ENCODE measurements at regions not wholly inside any gene's neighbourhood (a gene's known extent, or its start where the extent isn't known, plus 50 kb on each side); places are given as distances from the start of the nearest gene placed in this dataset.

DNA sequence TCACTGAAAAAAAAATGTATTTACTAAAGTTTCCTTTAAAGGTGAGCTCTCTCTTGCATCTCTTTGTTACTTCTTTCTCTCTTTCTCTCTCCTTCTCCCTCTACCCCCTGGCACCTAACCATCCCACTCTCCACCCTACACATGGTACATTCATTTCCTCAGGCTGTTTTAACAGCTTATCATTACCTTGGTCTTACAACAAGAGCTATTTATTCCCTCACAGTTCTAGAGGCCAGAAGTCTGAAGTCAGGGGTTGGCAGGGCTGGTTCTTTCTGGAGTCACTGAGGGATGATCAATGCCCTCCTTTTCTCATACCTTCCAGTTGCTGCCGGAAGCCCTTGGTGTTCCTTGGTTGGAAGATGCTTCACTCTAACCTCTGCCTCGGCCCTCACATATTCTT is 91.1 kb upstream of the DSCAM start:
- no peak overlapping the region for H3K4me3 ChIP-seq (ENCODE audit: insufficient read depth, low read depth, low read length)
- Mint-ChIP-seq H3K27ac (ENCODE audit: unreplicated experiment) (no peak overlapping the region), H3K4me1 (ENCODE audit: low read depth, unreplicated experiment) (peaks cover 3% of the 10 kb centered on the region), H3K9me3 (ENCODE audit: unreplicated experiment) (peaks cover 8% of the 10 kb centered on the region), H3K4me3 (ENCODE audit: unreplicated experiment) (no peak overlapping the region), H3K36me3 (ENCODE audit: low read depth, unreplicated experiment) (no peaks in the 10 kb centered on the region), H3K27me3 (ENCODE audit: low read depth, unreplicated experiment) (no peaks in the 10 kb centered on the region)
- no peak overlapping the region for H3K4me2 ChIP-seq (ENCODE audit: low read length)
- TF ChIP-seq EZH2 (IDR thresholded peaks at IDR 0.05; ENCODE audit: insufficient read depth, low read length), result no peak
- TF ChIP-seq, protein P1, sequence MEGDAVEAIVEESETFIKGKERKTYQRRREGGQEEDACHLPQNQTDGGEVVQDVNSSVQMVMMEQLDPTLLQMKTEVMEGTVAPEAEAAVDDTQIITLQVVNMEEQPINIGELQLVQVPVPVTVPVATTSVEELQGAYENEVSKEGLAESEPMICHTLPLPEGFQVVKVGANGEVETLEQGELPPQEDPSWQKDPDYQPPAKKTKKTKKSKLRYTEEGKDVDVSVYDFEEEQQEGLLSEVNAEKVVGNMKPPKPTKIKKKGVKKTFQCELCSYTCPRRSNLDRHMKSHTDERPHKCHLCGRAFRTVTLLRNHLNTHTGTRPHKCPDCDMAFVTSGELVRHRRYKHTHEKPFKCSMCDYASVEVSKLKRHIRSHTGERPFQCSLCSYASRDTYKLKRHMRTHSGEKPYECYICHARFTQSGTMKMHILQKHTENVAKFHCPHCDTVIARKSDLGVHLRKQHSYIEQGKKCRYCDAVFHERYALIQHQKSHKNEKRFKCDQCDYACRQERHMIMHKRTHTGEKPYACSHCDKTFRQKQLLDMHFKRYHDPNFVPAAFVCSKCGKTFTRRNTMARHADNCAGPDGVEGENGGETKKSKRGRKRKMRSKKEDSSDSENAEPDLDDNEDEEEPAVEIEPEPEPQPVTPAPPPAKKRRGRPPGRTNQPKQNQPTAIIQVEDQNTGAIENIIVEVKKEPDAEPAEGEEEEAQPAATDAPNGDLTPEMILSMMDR (IDR thresholded peaks at IDR 0.05; ENCODE audit: insufficient read depth, low read depth, low read length), result no peak
- H3K79me2 ChIP-seq (ENCODE audit: insufficient read depth, low read length), result no peaks in the 10 kb centered on the region
- no peaks in the 10 kb centered on the region for H4K20me1 ChIP-seq (ENCODE audit: insufficient read depth, low read length)
- H3K9me3 ChIP-seq (ENCODE audit: insufficient read depth, low read depth, low read length), result peaks cover 2% of the 10 kb centered on the region
- H3K36me3 ChIP-seq (ENCODE audit: insufficient read depth, low read length), result no peaks in the 10 kb centered on the region
- H2AFZ ChIP-seq (ENCODE audit: low read depth, low read length), result no peak overlapping the region
- FAIRE-seq (no peak), DNase-seq (ENCODE audit: low read depth) (no peak)
- H3K4me1 ChIP-seq (ENCODE audit: insufficient read depth, low read length), result no peaks in the 10 kb centered on the region
- H3K27ac ChIP-seq (ENCODE audit: low read depth, low read length), result no peak overlapping the region
- no peak overlapping the region for H3K9ac ChIP-seq (ENCODE audit: low read length)
- no peaks in the 10 kb centered on the region for H3K27me3 ChIP-seq (ENCODE audit: insufficient read depth, low read length)

DNA sequence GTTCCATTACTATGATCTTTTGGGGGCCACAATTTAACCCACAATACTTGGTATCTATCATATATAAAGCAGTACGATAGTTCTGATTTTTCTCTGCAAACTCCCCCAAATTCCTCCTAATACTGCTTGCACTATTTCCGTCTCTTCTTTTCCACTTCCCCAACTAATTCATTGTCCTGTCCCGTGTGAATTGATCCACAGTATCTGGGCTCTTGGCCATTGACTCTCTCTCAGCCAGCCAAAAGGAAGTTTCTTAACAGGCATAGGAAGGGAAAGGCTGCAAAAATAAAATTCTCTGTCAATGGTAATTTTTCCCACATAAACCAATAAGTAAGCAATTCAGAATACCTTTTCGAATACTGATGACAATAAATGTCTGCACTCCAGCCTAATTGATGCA is 91.7 kb upstream of the DSCAM start:
- no peak overlapping the region for H3K4me2 ChIP-seq (ENCODE audit: low read length)
- no peaks in the 10 kb centered on the region for H3K27me3 ChIP-seq (ENCODE audit: insufficient read depth, low read length)
- H3K36me3 ChIP-seq (ENCODE audit: insufficient read depth, low read length), result no peaks in the 10 kb centered on the region
- DNase-seq (ENCODE audit: low read depth), result no peak
- Mint-ChIP-seq H3K27ac (ENCODE audit: unreplicated experiment) (no peak overlapping the region), H3K4me1 (ENCODE audit: low read depth, unreplicated experiment) (peaks cover 3% of the 10 kb centered on the region), H3K36me3 (ENCODE audit: low read depth, unreplicated experiment) (no peaks in the 10 kb centered on the region), H3K4me3 (ENCODE audit: unreplicated experiment) (no peak overlapping the region), H3K9me3 (ENCODE audit: unreplicated experiment) (peaks cover 6% of the 10 kb centered on the region), H3K27me3 (ENCODE audit: low read depth, unreplicated experiment) (no peaks in the 10 kb centered on the region)
- TF ChIP-seq EZH2 (IDR thresholded peaks at IDR 0.05; ENCODE audit: insufficient read depth, low read length), result no peak
- TF ChIP-seq, protein P1 (IDR thresholded peaks at IDR 0.05; ENCODE audit: insufficient read depth, low read depth, low read length), result no peak
- H3K4me1 ChIP-seq (ENCODE audit: insufficient read depth, low read length), result no peaks in the 10 kb centered on the region
- H2AFZ ChIP-seq (ENCODE audit: low read depth, low read length), result no peak overlapping the region
- H3K9me3 ChIP-seq (ENCODE audit: insufficient read depth, low read depth, low read length), result peaks cover 2% of the 10 kb centered on the region
- no peaks in the 10 kb centered on the region for H4K20me1 ChIP-seq (ENCODE audit: insufficient read depth, low read length)
- no peak overlapping the region for H3K27ac ChIP-seq (ENCODE audit: low read depth, low read length)
- no peak for FAIRE-seq
- no peak overlapping the region for H3K9ac ChIP-seq (ENCODE audit: low read length)
- H3K79me2 ChIP-seq (ENCODE audit: insufficient read depth, low read length), result no peaks in the 10 kb centered on the region
- no peak overlapping the region for H3K4me3 ChIP-seq (ENCODE audit: insufficient read depth, low read depth, low read length)

DNA sequence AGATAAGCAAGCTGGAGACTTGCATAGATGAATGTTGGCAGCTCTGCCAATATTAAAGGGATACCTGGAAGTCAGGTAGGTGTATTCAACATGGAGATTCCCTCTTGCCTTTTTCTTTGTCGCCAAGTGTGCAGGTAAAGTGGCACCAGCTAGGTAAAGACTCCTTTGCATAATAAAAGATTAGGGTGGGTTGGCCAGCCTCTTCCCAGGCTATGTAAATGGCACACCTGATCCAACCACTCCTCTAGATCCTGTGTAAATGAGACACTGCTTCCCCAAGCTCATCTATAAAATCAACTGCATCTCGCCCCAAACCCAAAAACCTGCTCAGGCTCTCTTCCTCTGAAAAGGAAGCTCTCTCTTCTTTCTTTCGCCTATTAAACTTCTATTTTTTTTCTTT is 100.8 kb upstream of the DSCAM start:
- Mint-ChIP-seq H3K4me3 (ENCODE audit: unreplicated experiment) (no peak overlapping the region), H3K9me3 (ENCODE audit: unreplicated experiment) (peaks cover 3% of the 10 kb centered on the region), H3K4me1 (ENCODE audit: low read depth, unreplicated experiment) (no peaks in the 10 kb centered on the region), H3K36me3 (ENCODE audit: low read depth, unreplicated experiment) (no peaks in the 10 kb centered on the region), H3K27me3 (ENCODE audit: low read depth, unreplicated experiment) (no peaks in the 10 kb centered on the region), H3K27ac (ENCODE audit: unreplicated experiment) (no peak overlapping the region)
- DNase-seq (ENCODE audit: low read depth), result no peak
- Histone ChIP-seq H3K9me3 (ENCODE audit: insufficient read depth, low read depth, low read length) (no peaks in the 10 kb centered on the region), H4K20me1 (ENCODE audit: insufficient read depth, low read length) (no peaks in the 10 kb centered on the region), H3K9ac (ENCODE audit: low read length) (no peak overlapping the region), H2AFZ (ENCODE audit: low read depth, low read length) (no peak overlapping the region), H3K79me2 (ENCODE audit: insufficient read depth, low read length) (no peaks in the 10 kb centered on the region), H3K4me3 (ENCODE audit: insufficient read depth, low read depth, low read length) (no peak overlapping the region), H3K27me3 (ENCODE audit: insufficient read depth, low read length) (no peaks in the 10 kb centered on the region), H3K27ac (ENCODE audit: low read depth, low read length) (no peak overlapping the region), H3K36me3 (ENCODE audit: insufficient read depth, low read length) (no peaks in the 10 kb centered on the region), H3K4me2 (ENCODE audit: low read length) (no peak overlapping the region), H3K4me1 (ENCODE audit: insufficient read depth, low read length) (no peaks in the 10 kb centered on the region)
- no peak for FAIRE-seq
- TF ChIP-seq, protein P1 (IDR thresholded peaks at IDR 0.05; ENCODE audit: insufficient read depth, low read depth, low read length), result no peak
- no peak for TF ChIP-seq EZH2 (IDR thresholded peaks at IDR 0.05; ENCODE audit: insufficient read depth, low read length)

Data from astrocyte (in vitro differentiated cells and primary cell).